Testis (tissue), 2 donors: ENCODE measurements at regions not wholly inside any gene's neighbourhood (a gene's known extent, or its start where the extent isn't known, plus 50 kb on each side); places are given as distances from the start of the nearest gene placed in this dataset.

Experiments
- POLR2A ChIP-seq: fragments of 450-650 bp; IDR thresholded peaks from one replicate; pipeline ENCODE4 v1.6.1; 2017; ENCODE audit warnings: antibody characterized with exemption, mild to moderate bottlenecking, moderate library complexity
- TF ChIP-seq, protein P1 (sequence below), 3 experiments: fragments of 450-650 bp in 2 of 3; fragments of 200-600 bp in 1 of 3; sonication (generic) in 1 of 3; IDR thresholded peaks; one replicate each; pipeline ENCODE4 v1.5.1; 2016 to 2019; ENCODE audit warnings: antibody characterized with exemption in 3 of 3, mild to moderate bottlenecking in 2 of 3, moderate library complexity in 1 of 3

DNA sequence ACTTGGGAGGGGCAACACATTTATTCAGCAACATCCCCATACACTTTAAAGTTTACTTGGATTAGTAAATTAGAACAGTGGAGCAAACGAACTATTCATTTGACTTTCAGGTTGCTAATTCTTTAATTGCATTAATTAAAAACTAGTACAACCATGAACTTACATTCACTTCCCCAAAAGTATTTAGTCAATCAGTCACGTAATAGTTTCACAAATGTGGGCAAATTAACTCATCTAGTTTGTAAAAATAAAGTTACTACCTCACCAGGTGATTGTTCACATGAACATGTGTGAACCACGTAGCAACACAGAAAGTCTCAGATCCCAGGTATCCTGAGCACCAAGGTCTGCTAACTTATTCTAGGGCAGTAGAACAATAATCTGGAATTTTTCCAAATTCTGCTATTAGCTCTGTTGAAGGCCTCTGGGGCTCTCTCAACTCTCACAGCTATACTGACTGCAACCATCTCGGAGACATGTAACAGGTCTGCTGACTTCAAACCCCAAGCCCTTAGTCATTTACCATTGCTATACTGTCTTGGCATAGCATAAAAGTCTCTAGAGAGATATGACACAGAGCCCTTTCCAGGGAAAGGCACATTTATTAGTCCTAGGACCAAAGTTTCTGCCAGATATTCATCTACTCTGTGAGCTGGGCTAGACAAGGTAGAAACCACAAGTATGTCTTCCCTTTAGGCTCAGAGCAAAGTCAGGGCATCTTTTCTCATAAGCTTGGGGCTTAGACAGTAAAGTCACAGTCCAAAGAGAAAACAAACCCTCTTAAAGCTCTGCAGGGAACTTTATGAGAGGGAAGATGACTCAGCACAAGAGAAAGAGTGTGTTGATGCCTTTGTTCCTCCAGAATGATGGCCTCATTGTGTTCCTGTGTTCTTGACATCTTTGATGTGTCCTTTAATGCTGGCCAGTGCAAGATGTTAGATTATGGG lies 50.9 kb upstream of the CCDC28A start:
- TF ChIP-seq, protein P1, sequence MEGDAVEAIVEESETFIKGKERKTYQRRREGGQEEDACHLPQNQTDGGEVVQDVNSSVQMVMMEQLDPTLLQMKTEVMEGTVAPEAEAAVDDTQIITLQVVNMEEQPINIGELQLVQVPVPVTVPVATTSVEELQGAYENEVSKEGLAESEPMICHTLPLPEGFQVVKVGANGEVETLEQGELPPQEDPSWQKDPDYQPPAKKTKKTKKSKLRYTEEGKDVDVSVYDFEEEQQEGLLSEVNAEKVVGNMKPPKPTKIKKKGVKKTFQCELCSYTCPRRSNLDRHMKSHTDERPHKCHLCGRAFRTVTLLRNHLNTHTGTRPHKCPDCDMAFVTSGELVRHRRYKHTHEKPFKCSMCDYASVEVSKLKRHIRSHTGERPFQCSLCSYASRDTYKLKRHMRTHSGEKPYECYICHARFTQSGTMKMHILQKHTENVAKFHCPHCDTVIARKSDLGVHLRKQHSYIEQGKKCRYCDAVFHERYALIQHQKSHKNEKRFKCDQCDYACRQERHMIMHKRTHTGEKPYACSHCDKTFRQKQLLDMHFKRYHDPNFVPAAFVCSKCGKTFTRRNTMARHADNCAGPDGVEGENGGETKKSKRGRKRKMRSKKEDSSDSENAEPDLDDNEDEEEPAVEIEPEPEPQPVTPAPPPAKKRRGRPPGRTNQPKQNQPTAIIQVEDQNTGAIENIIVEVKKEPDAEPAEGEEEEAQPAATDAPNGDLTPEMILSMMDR (IDR thresholded peaks at IDR 0.05): no peak
- TF ChIP-seq POLR2A: no peak
